Thymus (tissue), 11 donors: ENCODE measurements at regions not wholly inside any gene's neighbourhood (a gene's known extent, or its start where the extent isn't known, plus 50 kb on each side); places are given as distances from the start of the nearest gene placed in this dataset.

Source experiments
- DNase-seq, 9 donors: peaks; one replicate each; pipeline ENCODE4 v3.0.0-alpha.2; 2013; ENCODE audit warnings: low spot score in 9 of 9, low read depth in 6 of 9, missing footprints in 1 of 9
- H3K27ac ChIP-seq, 2 donors: one replicate each; pipeline ENCODE4 v1.5.1; 2013; ENCODE audit warnings: control low read depth in 1 of 2, low read depth in 1 of 2, low read length in 1 of 2, mild to moderate bottlenecking in 1 of 2, moderate library complexity in 1 of 2
- H3K27me3 ChIP-seq, 2 donors: one replicate each; pipeline ENCODE4 v1.5.1; 2013; ENCODE audit warnings: low read length in 1 of 2; ENCODE audit not compliant: control insufficient read depth in 2 of 2, insufficient read depth in 1 of 2
- H3K36me3 ChIP-seq, 2 donors: one replicate each; pipeline ENCODE4 v1.5.1; 2013; ENCODE audit warnings: low read length in 1 of 2, mild to moderate bottlenecking in 1 of 2, moderate library complexity in 1 of 2; ENCODE audit not compliant: control insufficient read depth in 2 of 2, insufficient read depth in 2 of 2
- H3K4me1 ChIP-seq, 2 donors: one replicate each; pipeline ENCODE4 v1.5.1; 2013; ENCODE audit warnings: low read length in 2 of 2; ENCODE audit not compliant: control insufficient read depth in 2 of 2, insufficient read depth in 2 of 2
- H3K4me3 ChIP-seq, 2 donors: one replicate each; pipeline ENCODE4 v1.5.1; 2013; ENCODE audit warnings: low read length in 2 of 2, control low read depth in 1 of 2, mild to moderate bottlenecking in 1 of 2
- H3K9me3 ChIP-seq, 2 donors: one replicate each; pipeline ENCODE4 v1.5.1; 2013; ENCODE audit warnings: low read length in 1 of 2, mild to moderate bottlenecking in 1 of 2; ENCODE audit not compliant: control insufficient read depth in 2 of 2, insufficient read depth in 1 of 2
- WGBS: extraction: QIAGEN DNeasy Blood & Tissue Kit; methylation state at CpG from one replicate; pipeline ENCODE4 v1.1.7; 2013; 5-methylcytosine and 5-hydroxymethylcytosine counted together
- donor health status: healthy.

DNA sequence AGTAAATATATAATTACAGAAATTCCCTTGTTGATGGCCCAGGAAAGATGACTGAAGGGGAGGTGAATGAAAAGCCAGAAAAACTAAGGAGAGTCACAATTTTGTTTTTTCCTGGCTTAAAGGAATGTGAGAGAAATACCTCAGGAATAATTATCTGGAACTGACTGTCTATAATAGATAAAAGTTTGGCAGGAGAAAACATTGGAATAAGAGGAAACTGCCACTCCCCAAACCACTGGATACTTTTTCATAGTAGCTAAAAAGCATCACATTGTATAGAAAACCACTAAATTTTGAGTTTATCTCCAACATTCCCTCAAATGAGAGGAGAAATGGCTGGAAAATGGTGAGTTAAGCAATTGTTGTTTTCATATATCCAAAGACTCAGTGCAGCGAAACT lies 326.0 kb downstream of the NPR3 start:
- H3K4me3 ChIP-seq, result no peak overlapping the region
- peaks cover 1 to 20% of the 10 kb centered on the region in 2 donors for H3K9me3 ChIP-seq
- H3K36me3 ChIP-seq, result no peaks in the 10 kb centered on the region
- H3K27me3 ChIP-seq, result no peaks in the 10 kb centered on the region
- DNase-seq, result no peak
- 93% methylated on average over 1 of the region's 1 CpG for WGBS
- H3K27ac ChIP-seq, result no peak overlapping the region
- H3K4me1 ChIP-seq, result no peaks in the 10 kb centered on the region

DNA sequence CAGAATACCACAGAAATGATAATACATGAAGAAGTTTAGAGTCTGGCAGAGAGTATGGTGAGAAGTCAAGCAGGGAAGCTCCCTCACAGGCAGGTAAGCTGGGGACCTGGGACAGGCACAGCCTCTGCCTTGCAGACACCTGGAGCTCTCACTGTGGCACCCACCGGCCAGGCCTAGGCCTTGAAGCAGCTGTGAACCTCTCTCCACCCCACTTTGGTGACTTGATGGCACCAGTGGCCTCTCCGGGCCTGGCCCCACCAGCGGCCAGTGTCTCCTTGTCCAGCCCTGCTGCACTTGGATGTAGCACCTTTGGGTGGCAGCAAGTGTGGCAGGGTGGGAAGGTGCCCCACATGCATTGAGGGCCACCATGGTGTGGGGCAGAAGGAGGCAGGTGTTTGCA lies 330.5 kb downstream of the NPR3 start:
- no peaks in the 10 kb centered on the region for H3K4me1 ChIP-seq
- H3K36me3 ChIP-seq, result no peaks in the 10 kb centered on the region
- no peaks in the 10 kb centered on the region for H3K27me3 ChIP-seq
- H3K27ac ChIP-seq, result no peak overlapping the region
- WGBS, result 94% methylated on average over 3 of the region's 3 CpGs
- DNase-seq, result no peak
- H3K9me3 ChIP-seq, result peaks cover 1 to 21% of the 10 kb centered on the region in 2 donors
- no peak overlapping the region for H3K4me3 ChIP-seq

DNA sequence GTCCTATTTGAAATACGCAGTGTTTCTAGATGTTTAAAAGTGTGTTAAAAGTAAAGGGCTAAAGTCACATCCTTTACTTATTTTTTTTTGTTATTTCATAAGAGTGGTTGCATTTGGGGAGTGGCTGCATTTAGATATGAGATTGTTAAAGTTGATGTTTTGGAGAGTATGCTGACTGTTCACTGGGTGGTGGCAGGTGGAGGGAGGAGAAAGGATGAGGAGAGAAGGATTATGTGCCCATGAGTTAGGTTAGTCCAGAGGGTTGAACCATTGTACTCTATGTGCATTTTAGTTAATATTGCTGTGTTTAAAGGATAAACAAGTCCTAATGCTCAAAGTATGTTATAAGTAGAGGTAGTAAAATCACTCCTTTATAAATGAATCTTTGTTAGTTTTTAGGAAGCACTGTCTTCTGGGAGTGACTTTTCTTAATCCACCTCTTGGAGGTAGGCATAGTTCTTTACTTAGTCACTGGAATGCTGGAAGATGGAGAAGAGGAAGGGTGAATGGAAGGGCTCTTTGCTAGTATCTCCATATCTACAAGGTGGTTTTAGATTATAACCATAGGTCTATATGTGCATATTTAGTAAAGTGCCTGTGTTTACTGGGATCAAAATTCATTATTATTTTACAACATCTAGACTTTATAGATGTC lies 332.3 kb downstream of the NPR3 start:
- no peaks in the 10 kb centered on the region for H3K4me1 ChIP-seq
- no peak overlapping the region for H3K4me3 ChIP-seq
- no peaks in the 10 kb centered on the region for H3K36me3 ChIP-seq
- DNase-seq, result no peak
- 62% methylated on average over 1 of the region's 1 CpG for WGBS
- no peak overlapping the region for H3K27ac ChIP-seq
- no peaks in the 10 kb centered on the region for H3K27me3 ChIP-seq
- peaks cover 1 to 21% of the 10 kb centered on the region in 2 donors for H3K9me3 ChIP-seq

DNA sequence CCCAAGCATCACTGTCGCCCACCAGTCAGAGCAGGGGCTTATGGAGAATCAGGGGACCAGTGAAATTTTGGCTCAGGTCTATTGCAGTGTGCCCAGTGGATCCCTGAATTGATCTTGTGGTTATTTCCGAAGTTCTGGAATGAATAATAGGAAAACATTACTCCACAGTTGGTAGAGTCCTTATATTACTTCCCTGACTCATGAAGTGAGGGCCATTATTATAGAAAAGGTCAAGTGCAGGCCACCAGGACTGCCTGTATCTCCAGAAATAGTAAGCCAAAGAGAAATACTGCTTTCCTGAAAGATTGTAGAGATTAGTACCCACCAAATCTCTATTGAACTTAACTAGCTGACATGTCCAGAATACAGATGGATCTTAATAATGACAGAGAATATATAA lies 335.0 kb downstream of the NPR3 start:
- H3K36me3 ChIP-seq, result no peaks in the 10 kb centered on the region
- H3K27ac ChIP-seq, result no peak overlapping the region
- no peaks in the 10 kb centered on the region for H3K4me1 ChIP-seq
- H3K27me3 ChIP-seq, result no peaks in the 10 kb centered on the region
- no peak for DNase-seq
- H3K9me3 ChIP-seq, result peaks cover 0 to 10% of the 10 kb centered on the region in 2 donors
- WGBS, result 93% methylated on average over 2 of the region's 2 CpGs
- no peak overlapping the region for H3K4me3 ChIP-seq

DNA sequence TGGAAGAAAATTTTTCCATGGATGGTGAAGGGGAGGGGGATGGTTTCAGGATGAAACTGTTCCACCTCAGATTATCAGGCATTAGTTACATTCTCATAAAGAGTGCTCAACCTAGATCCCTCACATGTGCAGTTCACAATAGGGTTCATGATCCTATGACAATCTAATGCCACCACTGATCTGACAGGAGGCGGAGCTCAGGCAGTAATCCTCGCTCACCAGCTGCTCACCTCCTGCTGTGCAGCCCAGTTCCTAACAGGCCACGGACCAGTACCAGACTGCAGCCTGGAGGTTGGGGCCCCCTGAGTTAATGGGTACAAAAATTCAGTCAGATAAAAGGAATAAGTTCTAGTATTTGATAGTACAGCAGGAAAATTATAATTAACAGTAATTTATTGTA lies 337.2 kb downstream of the NPR3 start:
- no peak for DNase-seq
- Histone ChIP-seq H3K27me3 (no peaks in the 10 kb centered on the region), H3K9me3 (no peaks in the 10 kb centered on the region), H3K27ac (no peak overlapping the region), H3K4me1 (no peaks in the 10 kb centered on the region), H3K4me3 (no peak overlapping the region), H3K36me3 (no peaks in the 10 kb centered on the region)
- 94% methylated on average over 3 of the region's 3 CpGs for WGBS

DNA sequence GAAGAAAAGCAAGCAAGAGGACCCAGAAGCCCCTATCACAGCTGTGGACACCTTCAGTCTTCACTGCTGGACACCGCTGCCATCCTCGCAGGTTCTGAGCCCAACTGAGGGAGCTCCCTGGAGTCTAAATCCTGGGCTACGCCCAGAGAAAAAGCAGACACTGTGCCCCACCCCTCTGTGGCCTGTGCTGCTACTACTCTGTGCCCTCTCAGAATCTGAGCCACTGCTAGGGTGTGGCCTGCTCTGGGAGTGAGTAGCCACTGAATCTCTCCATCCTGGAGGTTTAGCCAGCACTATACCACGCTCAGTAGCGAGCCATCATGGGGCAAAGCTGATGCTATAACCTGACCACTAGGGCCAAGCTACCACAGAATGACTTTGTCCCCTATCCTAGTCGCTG lies 338.2 kb downstream of the NPR3 start:
- WGBS, result 97% methylated on average over 6 of the region's 6 CpGs
- no peak overlapping the region for H3K27ac ChIP-seq
- no peaks in the 10 kb centered on the region for H3K4me1 ChIP-seq
- H3K27me3 ChIP-seq, result no peaks in the 10 kb centered on the region
- H3K9me3 ChIP-seq, result no peaks in the 10 kb centered on the region
- no peaks in the 10 kb centered on the region for H3K36me3 ChIP-seq
- DNase-seq, result no peak
- H3K4me3 ChIP-seq, result no peak overlapping the region

DNA sequence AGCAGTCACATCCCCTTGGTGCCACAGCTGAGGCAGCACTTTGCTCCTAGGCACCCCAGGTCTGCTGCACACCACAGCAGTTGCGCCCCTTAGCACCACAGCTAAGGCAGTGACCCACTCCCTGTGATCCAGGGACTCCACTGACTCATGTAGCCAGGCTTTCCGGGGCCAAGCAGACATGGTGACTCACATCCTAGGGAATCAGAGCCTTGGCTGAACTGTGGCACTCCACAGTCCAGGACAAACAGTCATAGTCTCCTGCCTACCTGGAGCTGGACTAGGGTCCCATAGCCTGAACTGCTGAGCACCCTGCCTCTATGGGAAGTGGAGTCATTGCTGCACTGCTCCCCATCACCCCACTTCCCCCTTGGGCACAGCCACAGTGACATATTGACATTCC lies 338.7 kb downstream of the NPR3 start:
- H3K36me3 ChIP-seq, result no peaks in the 10 kb centered on the region
- H3K4me1 ChIP-seq, result no peaks in the 10 kb centered on the region
- WGBS, result 94% methylated on average over 2 of the region's 2 CpGs
- no peak overlapping the region for H3K4me3 ChIP-seq
- no peaks in the 10 kb centered on the region for H3K27me3 ChIP-seq
- H3K27ac ChIP-seq, result no peak overlapping the region
- H3K9me3 ChIP-seq, result no peaks in the 10 kb centered on the region
- no peak for DNase-seq

DNA sequence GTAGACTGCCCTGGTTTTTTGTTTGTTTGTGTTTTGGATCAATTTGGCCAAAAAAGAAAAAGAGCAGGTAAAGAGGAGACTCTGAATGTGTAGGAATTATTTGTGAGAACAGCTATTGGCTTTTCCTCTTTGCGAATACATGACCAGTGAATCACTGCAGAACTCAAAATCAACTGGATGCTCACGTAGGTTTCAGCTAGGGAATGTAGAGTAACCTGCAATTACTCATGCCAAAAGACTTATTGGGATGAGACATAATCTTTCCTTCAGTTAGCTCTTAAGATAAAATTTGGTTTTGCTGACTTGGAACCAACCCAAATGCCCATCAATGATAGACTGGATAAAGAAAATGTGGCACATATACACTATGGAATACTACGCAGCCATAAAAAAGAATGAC lies 348.0 kb downstream of the NPR3 start:
- Histone ChIP-seq H3K36me3 (no peaks in the 10 kb centered on the region), H3K27me3 (no peaks in the 10 kb centered on the region), H3K9me3 (no peaks in the 10 kb centered on the region), H3K4me3 (no peak overlapping the region), H3K4me1 (no peaks in the 10 kb centered on the region), H3K27ac (no peak overlapping the region)
- 97% methylated on average over 3 of the region's 3 CpGs for WGBS
- DNase-seq, result no peak

DNA sequence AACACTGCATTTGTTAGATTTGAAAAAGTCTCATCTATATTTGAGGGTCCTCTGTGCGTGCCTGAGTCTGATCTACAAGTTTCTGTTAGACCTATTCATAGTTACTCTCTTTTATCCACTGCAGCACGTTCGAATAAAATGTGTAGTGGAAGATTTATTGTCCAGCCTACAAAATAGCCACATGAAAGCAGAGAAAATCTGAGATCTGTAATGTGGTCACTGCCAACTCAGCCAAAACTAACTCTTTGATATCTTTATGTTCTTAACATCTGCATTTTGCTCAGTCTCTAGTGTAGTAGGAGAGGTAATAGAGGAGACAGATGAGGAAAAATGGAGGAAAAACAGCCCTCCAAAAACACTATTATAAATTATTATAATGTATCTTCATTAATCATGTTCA lies 354.0 kb downstream of the NPR3 start:
- Histone ChIP-seq H3K4me1 (no peaks in the 10 kb centered on the region), H3K4me3 (no peak overlapping the region), H3K36me3 (no peaks in the 10 kb centered on the region), H3K27me3 (no peaks in the 10 kb centered on the region), H3K9me3 (no peaks in the 10 kb centered on the region), H3K27ac (no peak overlapping the region)
- WGBS, result 82% methylated on average over 3 of the region's 3 CpGs
- no peak for DNase-seq

DNA sequence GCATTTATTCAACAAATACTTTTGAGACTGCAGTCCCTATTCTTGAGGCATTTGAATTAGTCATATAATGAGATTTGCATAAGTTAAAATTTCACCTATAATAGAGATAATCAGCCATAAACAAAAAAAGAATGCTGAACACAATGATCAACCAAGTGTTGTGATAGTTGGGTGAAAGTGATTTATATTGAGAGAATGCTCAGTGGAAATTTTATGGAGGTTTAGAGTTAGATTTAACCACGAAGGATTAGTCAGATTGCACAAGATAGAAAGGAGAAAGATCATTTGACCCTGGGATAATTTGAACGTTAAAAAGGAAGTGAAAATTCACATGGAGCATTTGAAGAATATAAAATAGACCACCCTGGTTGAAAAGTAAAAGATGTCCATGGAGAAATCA lies 356.2 kb downstream of the NPR3 start:
- H3K4me1 ChIP-seq, result no peaks in the 10 kb centered on the region
- no peaks in the 10 kb centered on the region for H3K27me3 ChIP-seq
- no peak for DNase-seq
- H3K36me3 ChIP-seq, result no peaks in the 10 kb centered on the region
- no peak overlapping the region for H3K4me3 ChIP-seq
- WGBS, result 47% methylated on average over 2 of the region's 2 CpGs
- H3K9me3 ChIP-seq, result no peaks in the 10 kb centered on the region
- H3K27ac ChIP-seq, result no peak overlapping the region
